ENCODE measurements at regions not wholly inside any gene's neighbourhood (a gene's known extent, or its start where the extent isn't known, plus 50 kb on each side); places are given as distances from the start of the nearest gene placed in this dataset.

- ATAC-seq (no peak), DNase-seq (ENCODE audit: low read depth in 1 of 2, low spot score in 1 of 2) (no peak), FAIRE-seq (no peak)
- no peak overlapping the region for H3K4me3 ChIP-seq
- POLR2A ChIA-PET: no interaction called here
- H3K9me3 ChIP-seq: no peaks in the 10 kb centered on the region
- 81% methylated on average over 13 of the region's 13 CpGs for WGBS (ENCODE audit: missing lambda C conversion rate)
- no peak overlapping the region for H3K27ac ChIP-seq
- H3K4me2 ChIP-seq: no peak overlapping the region
- TF ChIP-seq, protein P1, sequence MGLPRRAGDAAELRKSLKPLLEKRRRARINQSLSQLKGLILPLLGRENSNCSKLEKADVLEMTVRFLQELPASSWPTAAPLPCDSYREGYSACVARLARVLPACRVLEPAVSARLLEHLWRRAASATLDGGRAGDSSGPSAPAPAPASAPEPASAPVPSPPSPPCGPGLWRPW (IDR thresholded peaks at IDR 0.05): no peak
- TF ChIP-seq RARB (CRISPR knock-in tag; IDR thresholded peaks at IDR 0.05) (no peak), RNF2 (IDR thresholded peaks at IDR 0.05; ENCODE audit: borderline replicate concordance, low read depth) (no peak), REST (IDR thresholded peaks at IDR 0.05) (no peak), NPAS2 (CRISPR knock-in tag; IDR thresholded peaks at IDR 0.05; ENCODE audit: borderline replicate concordance) (no peak), HDAC2 (IDR thresholded peaks at IDR 0.05) (no peak), TFCP2L1 (CRISPR knock-in tag; IDR thresholded peaks at IDR 0.05) (no peak), KDM1A (IDR thresholded peaks at IDR 0.05; ENCODE audit: low read depth) (no peak), CBX8 (IDR thresholded peaks at IDR 0.05) (no peak), USF2 (IDR thresholded peaks at IDR 0.05) (no peak), ZNF302 (CRISPR knock-in tag; IDR thresholded peaks at IDR 0.05) (no peak), RCOR1 (IDR thresholded peaks at IDR 0.05; ENCODE audit: low read depth, low read length) (no peak), CEBPB (IDR thresholded peaks at IDR 0.05) (no peak), JUN (IDR thresholded peaks at IDR 0.05) (no peak), GATA3 (IDR thresholded peaks at IDR 0.05; ENCODE audit: borderline replicate concordance) (no peak)
- TF ChIP-seq, protein P2, sequence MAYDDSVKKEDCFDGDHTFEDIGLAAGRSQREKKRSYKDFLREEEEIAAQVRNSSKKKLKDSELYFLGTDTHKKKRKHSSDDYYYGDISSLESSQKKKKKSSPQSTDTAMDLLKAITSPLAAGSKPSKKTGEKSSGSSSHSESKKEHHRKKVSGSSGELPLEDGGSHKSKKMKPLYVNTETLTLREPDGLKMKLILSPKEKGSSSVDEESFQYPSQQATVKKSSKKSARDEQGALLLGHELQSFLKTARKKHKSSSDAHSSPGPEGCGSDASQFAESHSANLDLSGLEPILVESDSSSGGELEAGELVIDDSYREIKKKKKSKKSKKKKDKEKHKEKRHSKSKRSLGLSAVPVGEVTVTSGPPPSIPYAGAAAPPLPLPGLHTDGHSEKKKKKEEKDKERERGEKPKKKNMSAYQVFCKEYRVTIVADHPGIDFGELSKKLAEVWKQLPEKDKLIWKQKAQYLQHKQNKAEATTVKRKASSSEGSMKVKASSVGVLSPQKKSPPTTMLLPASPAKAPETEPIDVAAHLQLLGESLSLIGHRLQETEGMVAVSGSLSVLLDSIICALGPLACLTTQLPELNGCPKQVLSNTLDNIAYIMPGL (CRISPR knock-in tag; IDR thresholded peaks at IDR 0.05; ENCODE audit: borderline replicate concordance): no peak
- TF ChIP-seq, protein P3, sequence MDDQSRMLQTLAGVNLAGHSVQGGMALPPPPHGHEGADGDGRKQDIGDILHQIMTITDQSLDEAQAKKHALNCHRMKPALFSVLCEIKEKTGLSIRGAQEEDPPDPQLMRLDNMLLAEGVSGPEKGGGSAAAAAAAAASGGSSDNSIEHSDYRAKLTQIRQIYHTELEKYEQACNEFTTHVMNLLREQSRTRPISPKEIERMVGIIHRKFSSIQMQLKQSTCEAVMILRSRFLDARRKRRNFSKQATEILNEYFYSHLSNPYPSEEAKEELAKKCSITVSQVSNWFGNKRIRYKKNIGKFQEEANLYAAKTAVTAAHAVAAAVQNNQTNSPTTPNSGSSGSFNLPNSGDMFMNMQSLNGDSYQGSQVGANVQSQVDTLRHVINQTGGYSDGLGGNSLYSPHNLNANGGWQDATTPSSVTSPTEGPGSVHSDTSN (IDR thresholded peaks at IDR 0.05): no peak
- CTCF ChIA-PET: interaction anchor here (0.7 to 1.4 kb wide), 2 partner anchors 19 to 369 kb away, joined by 3 to 4 read pairs; no protein-coding TSS in a partner anchor
- H3K4me1 ChIP-seq: no peaks in the 10 kb centered on the region
These were observed 520.9 kb upstream of the ID2 start for GRCh38 chr2:8160959-8161358.

DNA sequence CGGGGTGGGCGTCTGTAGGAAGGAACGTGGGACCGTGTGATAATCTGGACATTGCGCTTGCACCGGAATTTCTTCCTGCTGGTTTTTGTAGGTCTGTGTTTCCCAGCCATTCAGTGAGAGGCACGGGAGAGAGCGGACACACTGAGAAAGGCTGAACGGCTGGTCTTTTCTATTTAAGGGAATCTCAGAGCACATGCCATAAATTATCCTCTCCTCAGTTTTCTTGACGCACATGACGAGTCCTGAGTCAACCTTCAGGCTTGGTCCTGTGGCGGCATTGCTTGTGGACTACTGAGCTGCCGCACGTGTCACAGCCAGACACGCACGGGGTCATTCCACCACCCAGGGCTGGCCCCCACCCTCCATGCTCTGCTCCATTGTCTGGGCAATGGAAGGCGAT, 519.3 kb upstream of the ID2 start:
- FAIRE-seq: no peak
- CTCF ChIA-PET: interaction anchor here (1.4 kb wide), 1 partner anchor 91 kb away, joined by 3 read pairs; no protein-coding TSS in a partner anchor

More for the DNA sequence above, 519.3 kb upstream of the ID2 start:
- no peak for DNase-seq (ENCODE audit: low read depth in 1 of 2, low spot score in 1 of 2)
- no peaks in the 10 kb centered on the region for H3K9me3 ChIP-seq
- H3K4me3 ChIP-seq: no peak overlapping the region
- no peaks in the 10 kb centered on the region for H3K4me1 ChIP-seq
- TF ChIP-seq E2F6 (IDR thresholded peaks at IDR 0.05; ENCODE audit: borderline replicate concordance, low read depth): no peak
- TF ChIP-seq ATOH8 (CRISPR knock-in tag; IDR thresholded peaks at IDR 0.05; ENCODE audit: low read depth): no peak
- no peak for TF ChIP-seq CBX2 (IDR thresholded peaks at IDR 0.05; ENCODE audit: borderline replicate concordance, low read depth)
- no peak for TF ChIP-seq HOXB5 (CRISPR knock-in tag; IDR thresholded peaks at IDR 0.05)
- TF ChIP-seq CEBPB (IDR thresholded peaks at IDR 0.05): no peak
- no peak for TF ChIP-seq ZNF302 (CRISPR knock-in tag; IDR thresholded peaks at IDR 0.05)
- no peak for TF ChIP-seq MAZ (IDR thresholded peaks at IDR 0.05; ENCODE audit: borderline replicate concordance, low read depth, low read length)
- no peak for TF ChIP-seq GATA3 (IDR thresholded peaks at IDR 0.05; ENCODE audit: borderline replicate concordance)
- TF ChIP-seq HOXB13 (CRISPR knock-in tag; IDR thresholded peaks at IDR 0.05; ENCODE audit: low read depth): no peak
- TF ChIP-seq CHD4 (IDR thresholded peaks at IDR 0.05; ENCODE audit: borderline replicate concordance): no peak
- no peak for TF ChIP-seq USF2 (IDR thresholded peaks at IDR 0.05)
- TF ChIP-seq RFX5 (IDR thresholded peaks at IDR 0.05): no peak
- TF ChIP-seq MYC (IDR thresholded peaks at IDR 0.05; ENCODE audit: borderline replicate concordance, low read length): no peak
- POLR2A ChIA-PET: no interaction called here
- no peak overlapping the region for H3K27ac ChIP-seq
- WGBS (ENCODE audit: missing lambda C conversion rate): 90% methylated on average over 17 of the region's 17 CpGs
- ATAC-seq: no peak
- H3K4me2 ChIP-seq: no peak overlapping the region
